AG20443 (cell line): ENCODE measurements at regions not wholly inside any gene's neighbourhood (a gene's known extent, or its start where the extent isn't known, plus 50 kb on each side); places are given as distances from the start of the nearest gene placed in this dataset.
"Not testable (repeated sequence)": the region's sequence is repeated elsewhere in the genome, so short reads cannot be mapped to it uniquely, and the experiment has no call there.

Experiments used
- DNase-seq: peaks from one replicate; pipeline ENCODE4 v3.0.0; 2012; ENCODE audit warnings: low spot score, mixed read lengths

DNA sequence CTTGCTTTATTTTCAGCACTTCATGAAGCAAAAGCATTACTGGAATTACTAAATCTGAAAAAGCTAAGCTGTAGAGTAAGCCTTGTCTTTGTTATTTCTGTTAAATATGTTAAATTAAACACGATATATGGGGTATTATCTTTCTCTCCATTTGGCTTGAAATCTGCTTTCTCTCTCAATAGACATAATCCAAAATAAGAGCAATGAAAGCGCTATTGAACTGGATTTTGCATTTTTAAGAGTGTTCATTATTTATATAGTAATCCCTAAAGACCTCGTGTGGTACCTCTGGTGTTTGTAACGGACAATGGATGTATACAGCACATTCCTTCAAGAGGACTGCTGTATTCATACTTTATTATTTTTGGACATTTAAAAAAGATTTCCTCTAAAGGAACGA, 91.5 kb upstream of the KCNE2 start:
- no peak for DNase-seq

- DNase-seq = peak; percentile 29
Measured at GRCh38 chr21:34274001-34274400, 89.8 kb upstream of the KCNE2 start.

DNA sequence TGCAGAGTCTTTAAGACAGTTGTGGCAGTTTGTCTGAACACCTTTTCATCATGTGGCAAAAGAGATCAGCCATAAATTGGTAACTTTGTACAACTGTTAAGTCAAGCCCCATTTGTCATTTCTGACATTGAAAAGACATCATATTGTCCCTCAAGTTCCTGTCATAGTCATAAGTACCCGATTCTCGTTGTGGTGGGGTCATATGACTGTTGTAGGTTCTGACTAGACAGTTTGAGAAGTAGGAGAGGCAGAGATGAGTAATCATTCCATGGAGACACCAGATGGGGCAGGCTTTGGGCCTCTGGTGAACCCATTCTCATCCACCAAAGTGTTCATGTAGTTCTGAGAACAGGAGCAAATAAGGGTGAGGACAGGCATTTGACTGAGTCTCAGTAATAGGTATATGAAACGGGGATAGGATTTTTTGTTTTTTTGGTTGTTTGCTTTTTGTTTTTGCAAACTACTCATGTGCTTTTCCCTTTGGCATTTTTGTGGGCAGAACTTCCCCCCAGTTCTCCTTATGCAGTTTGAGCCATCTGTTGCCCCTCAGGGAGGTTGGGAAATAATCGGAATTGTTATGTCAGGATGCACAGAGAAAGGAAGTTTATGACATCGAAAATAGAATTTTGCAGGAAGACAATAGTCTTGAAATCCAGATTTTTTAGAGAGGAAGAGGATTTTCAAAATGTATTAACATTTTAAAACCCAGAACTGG, 86.9 kb upstream of the KCNE2 start:
- DNase-seq = peak; percentile 31

DNA sequence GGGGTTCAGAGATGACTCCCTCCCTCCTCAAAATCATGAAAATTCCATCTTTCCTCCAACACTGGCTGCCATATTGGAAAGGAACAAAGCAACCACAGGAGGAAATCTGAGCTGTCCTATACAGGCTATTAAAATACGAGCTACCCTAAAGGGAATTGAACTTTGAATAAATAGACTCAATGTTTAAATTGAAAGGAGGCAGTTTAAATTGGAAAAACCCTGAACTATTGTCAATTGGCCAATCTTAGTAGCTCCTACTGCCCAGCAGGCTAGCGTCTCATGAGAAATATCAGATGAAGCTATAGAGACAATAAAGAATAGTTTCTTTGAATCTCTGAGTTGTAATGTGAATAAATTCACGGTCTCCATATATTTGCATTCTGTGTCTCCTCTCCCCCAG, 85.4 kb upstream of the KCNE2 start:
- no peak for DNase-seq

GRCh38 chr21:34279285-34279684, 84.5 kb upstream of the KCNE2 start:
- no peak for DNase-seq

DNA sequence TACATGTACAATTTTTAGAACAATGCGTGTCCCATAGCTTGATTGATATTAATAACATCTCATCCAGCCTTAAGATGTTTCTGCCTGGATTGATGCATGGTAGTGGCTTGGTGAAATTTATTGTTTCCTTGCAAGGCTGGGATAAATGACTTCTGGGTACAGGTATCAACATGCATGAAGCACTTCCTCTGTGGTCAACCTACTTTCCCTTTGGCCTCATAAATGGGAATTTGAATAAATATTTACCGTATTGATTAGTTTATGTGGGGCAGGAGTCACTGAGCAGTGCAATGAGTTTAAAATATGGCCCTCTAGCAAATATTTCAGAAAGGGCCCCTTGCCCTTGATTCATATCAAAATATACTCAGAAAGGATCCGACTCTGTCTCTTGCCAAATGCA, 83.9 kb upstream of the KCNE2 start:
- no peak for DNase-seq

- DNase-seq = peak; percentile 33
Measured at GRCh38 chr21:34280389-34280795, 83.4 kb upstream of the KCNE2 start.

- no peak for DNase-seq
Measured at GRCh38 chr21:34280959-34281358, 82.8 kb upstream of the KCNE2 start.

DNA sequence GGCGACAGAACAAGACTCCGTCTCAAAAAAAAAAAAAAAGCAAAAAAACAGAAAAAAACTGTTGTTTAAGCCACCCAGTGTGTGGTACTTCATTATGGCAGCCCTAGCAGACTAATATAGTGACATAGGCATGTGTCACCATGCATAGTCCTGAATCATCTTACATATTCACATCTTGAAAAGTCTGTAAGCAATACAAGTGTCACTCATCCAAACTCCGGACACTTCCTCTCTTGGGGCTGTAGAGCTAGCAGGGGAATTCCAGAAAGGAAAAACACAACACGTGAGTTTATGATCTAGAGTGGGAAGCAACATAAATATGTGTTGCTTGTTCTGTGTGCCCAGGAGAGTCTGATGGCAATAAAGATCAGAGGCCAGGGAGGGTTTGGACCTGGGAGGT, 81.6 kb upstream of the KCNE2 start:
- no peak for DNase-seq

- no peak for DNase-seq
Measured at GRCh38 chr21:34284666-34285065, 79.1 kb upstream of the KCNE2 start.

GRCh38 chr21:34288042-34288441, 75.8 kb upstream of the KCNE2 start:
- DNase-seq = not testable (repeated sequence)

DNA sequence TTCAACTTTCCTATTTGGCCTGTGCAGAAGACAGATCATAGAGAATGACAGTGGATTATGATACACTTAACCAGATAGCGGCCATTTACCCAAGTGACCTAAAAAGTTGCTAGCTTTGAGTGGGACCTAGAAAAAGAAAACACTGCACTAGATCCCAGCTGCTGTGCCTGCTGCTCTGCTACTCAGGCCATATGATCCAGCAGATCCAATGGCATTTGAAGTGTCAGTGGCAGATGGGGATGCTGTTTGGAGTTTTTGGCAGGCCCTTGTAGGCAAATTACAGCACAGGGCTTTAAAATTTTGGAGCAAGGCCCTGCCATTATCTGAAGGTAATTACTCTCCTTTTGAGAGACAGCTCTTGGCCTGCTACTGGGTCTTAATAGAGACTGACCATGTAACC, 74.0 kb upstream of the KCNE2 start:
- DNase-seq = no peak

DNA sequence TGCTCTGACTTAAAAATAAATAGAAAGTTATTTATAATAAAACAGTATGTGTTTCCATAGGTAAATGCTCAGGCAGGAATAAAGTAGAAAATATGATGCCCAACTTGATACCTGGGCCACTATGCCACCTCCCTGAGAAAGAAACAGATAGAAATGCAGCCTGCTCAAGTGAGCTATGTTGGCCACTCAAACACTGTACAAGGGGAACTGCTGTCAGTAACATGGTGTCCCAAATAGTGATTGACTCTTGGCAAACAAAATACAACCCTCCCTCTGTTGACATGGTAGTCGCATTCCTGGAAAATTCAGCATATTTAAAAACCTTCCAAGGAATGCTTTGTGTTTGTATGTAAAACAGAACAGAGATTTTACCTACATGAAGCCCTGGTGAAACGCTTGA, 66.9 kb upstream of the KCNE2 start:
- DNase-seq = no peak

DNA sequence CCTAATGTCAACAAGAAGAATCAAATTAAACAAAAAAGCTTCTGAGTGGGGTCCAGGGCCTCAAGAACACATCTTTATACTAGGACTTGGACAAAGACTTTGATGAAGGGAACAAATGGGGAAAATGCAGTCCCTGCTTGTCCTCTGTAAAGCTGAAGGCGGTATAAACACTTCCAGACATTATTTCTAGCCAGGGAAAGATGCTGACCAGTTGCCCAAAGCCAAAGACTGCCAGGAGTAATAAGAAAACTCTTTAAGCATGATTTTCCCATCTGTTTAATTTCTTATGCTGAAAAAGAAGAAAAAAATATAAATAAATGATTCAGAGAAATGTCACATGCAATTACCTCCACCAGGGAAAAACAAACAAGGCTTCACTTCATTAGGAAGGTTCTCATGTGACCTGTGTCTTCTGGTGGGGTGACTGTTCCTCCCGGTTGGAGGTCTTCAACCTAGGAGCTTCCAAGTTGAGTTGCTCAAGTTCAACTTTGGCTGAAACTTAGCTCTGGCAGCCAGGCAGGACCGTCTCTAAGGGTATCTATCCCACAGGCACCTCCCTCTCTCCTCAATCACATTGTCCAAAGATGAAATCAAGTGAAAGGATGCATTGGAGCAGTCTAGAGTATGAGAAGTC, 65.2 kb upstream of the KCNE2 start:
- no peak for DNase-seq

GRCh38 chr21:34299168-34299539, 64.7 kb upstream of the KCNE2 start:
- DNase-seq = no peak

DNA sequence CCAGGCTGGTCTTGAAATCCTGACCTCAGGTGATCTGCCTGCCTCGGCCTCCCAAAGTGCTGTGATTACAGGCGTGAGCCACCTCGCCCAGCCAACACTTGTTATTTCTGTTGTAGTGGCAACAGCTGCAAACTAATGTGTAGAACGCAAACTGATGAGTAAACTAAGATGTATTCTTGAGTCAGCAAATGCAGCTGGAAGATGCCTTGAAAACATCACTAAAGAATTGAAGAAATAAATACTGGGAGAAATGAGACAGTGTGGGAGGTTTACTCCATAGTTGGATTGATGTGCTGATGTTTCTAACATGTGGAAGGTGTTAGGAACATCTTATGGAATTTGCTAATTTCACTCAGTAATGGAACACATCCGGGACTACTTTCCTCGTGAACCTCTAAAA, 61.3 kb upstream of the KCNE2 start:
- DNase-seq = no peak

DNA sequence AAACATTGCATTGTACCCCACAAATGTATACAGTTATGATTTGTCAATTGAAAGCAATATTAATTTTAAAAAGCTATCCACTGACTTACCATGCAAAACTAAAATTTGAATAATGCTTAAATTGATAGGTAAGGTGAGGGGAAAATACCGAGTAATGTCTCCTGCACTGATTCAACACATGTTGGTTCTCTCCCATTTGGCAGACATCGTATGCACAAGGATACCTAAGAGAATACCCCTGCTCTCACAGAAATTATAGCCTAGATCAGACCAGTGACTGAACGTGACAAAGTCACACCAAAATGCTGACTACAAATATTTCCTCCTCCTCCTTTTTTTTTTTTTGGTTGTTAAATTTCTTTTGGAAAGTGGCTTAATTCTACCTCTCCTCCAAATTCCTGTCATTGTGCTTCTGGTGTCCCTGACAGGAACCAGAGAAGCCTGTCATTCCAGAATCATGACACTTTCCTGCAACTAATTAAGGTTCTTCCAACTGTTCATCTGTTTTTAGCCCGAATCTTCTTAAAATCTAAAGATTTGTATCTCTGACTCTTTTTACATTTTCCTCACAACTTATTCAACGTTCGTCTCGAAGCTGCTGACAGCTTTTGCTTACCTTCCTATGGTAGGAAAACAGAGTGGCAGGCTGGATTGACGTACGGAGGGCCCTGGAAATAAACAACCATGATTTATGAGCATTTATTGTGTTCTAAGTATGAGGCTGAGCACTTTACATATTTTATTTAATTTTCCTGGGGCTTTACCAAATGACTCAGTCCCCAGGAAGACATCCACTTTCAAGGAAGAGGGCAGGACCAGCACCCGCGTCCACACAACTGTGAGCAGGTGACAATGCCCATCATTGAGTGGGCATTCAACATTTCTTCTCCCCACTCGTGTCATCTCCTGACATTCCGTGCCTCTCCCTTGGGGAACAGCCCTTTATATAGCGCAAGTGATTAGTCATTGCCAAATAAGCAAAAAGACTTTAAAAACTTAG, 57.9 kb upstream of the KCNE2 start:
- DNase-seq = peak; percentile 47

- DNase-seq = no peak
Measured at GRCh38 chr21:34307991-34308532, 55.7 kb upstream of the KCNE2 start.

DNA sequence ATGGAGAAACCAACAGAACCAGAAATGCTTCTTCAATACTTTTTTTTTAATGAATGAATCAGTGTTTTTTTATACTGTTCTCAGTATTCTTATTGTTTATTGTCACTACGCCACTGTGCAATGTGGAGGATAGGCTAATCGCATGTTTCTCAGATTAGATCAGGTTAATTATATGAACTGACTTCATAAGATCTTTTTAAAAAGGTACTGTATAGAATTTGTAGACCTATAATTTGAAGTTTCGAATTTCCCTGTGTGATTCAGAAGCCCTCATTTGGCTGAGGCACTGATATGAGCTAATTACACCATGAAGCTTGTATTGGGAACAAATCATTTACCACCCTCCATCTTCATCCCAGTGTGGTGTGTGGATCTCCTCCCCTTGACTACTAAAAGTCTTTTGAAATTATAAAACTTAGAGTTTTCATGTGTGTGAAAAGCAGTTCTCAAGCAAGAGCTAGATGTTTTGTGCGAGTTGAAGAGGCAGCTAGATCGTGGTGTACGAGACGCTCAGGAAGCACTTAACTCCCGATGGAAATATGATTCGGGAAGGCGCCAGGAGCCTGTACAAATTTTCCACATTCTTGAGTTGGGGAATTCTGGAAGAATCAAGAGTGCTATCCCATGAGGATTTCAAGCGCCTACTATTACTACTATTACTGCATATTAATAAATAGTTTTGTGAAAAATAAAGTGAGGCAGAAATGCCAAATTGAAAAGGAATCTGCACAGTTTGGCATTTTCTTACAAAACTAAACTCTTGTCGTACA, 52.1 kb upstream of the KCNE2 start:
- DNase-seq = no peak

GRCh38 chr21:34313116-34313515, 50.7 kb upstream of the KCNE2 start:
- no peak for DNase-seq
